GM06990 (cell line): ENCODE measurements at regions not wholly inside any gene's neighbourhood (a gene's known extent, or its start where the extent isn't known, plus 50 kb on each side); places are given as distances from the start of the nearest gene placed in this dataset.

Experiments used
- DNase-seq: peaks from one replicate; pipeline ENCODE4 v3.0.0-alpha.2; 2011; ENCODE audit not compliant: insufficient read length; ENCODE audit errors: extremely low read depth
- H3K27me3 ChIP-seq: replicated peaks from 2 replicates; pipeline ENCODE4 v1.6.0; 2011; ENCODE audit warnings: low read length; ENCODE audit not compliant: control insufficient read depth, insufficient read depth
- H3K36me3 ChIP-seq: 2 replicates; pipeline ENCODE4 v1.5.1; 2011; ENCODE audit warnings: low read length; ENCODE audit not compliant: control insufficient read depth, insufficient read depth
- H3K4me3 ChIP-seq: replicated peaks from 2 replicates; pipeline ENCODE4 v1.5.1; 2011; ENCODE audit warnings: low read depth, mild to moderate bottlenecking, control low read depth, low read length
- TF ChIP-seq, protein P1 (sequence below): IDR thresholded peaks from 2 replicates; pipeline ENCODE4 v1.5.1; 2011; ENCODE audit warnings: low read length, control low read depth, mild to moderate bottlenecking, inconsistent platforms; ENCODE audit not compliant: insufficient read depth, poor library complexity, severe bottlenecking

GRCh38 chr3:106088899-106089298 is 220.1 kb upstream of the CBLB start:
- TF ChIP-seq, protein P1, sequence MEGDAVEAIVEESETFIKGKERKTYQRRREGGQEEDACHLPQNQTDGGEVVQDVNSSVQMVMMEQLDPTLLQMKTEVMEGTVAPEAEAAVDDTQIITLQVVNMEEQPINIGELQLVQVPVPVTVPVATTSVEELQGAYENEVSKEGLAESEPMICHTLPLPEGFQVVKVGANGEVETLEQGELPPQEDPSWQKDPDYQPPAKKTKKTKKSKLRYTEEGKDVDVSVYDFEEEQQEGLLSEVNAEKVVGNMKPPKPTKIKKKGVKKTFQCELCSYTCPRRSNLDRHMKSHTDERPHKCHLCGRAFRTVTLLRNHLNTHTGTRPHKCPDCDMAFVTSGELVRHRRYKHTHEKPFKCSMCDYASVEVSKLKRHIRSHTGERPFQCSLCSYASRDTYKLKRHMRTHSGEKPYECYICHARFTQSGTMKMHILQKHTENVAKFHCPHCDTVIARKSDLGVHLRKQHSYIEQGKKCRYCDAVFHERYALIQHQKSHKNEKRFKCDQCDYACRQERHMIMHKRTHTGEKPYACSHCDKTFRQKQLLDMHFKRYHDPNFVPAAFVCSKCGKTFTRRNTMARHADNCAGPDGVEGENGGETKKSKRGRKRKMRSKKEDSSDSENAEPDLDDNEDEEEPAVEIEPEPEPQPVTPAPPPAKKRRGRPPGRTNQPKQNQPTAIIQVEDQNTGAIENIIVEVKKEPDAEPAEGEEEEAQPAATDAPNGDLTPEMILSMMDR = no peak
- Histone ChIP-seq H3K36me3 (no peaks in the 10 kb centered on the region), H3K27me3 (no peaks in the 10 kb centered on the region), H3K4me3 (no peak overlapping the region)
- no peak for DNase-seq

- TF ChIP-seq, protein P1 = no peak
- H3K27me3 ChIP-seq = no peaks in the 10 kb centered on the region
These were observed 221.0 kb upstream of the CBLB start for GRCh38 chr3:106089806-106090205.

GRCh38 chr3:106092792-106093191 is 224.0 kb upstream of the CBLB start:
- no peaks in the 10 kb centered on the region for H3K36me3 ChIP-seq
- H3K4me3 ChIP-seq = no peak overlapping the region
- no peak for DNase-seq
- TF ChIP-seq, protein P1 = no peak
- no peaks in the 10 kb centered on the region for H3K27me3 ChIP-seq

More at GRCh38 chr3:106089806-106090205, 221.0 kb upstream of the CBLB start:
- H3K36me3 ChIP-seq = no peaks in the 10 kb centered on the region
- DNase-seq = no peak
- H3K4me3 ChIP-seq = no peak overlapping the region

GRCh38 chr3:106093616-106094015 is 224.8 kb upstream of the CBLB start:
- Histone ChIP-seq H3K27me3 (no peaks in the 10 kb centered on the region), H3K36me3 (no peaks in the 10 kb centered on the region), H3K4me3 (no peak overlapping the region)
- DNase-seq = no peak
- TF ChIP-seq, protein P1 = no peak

DNA sequence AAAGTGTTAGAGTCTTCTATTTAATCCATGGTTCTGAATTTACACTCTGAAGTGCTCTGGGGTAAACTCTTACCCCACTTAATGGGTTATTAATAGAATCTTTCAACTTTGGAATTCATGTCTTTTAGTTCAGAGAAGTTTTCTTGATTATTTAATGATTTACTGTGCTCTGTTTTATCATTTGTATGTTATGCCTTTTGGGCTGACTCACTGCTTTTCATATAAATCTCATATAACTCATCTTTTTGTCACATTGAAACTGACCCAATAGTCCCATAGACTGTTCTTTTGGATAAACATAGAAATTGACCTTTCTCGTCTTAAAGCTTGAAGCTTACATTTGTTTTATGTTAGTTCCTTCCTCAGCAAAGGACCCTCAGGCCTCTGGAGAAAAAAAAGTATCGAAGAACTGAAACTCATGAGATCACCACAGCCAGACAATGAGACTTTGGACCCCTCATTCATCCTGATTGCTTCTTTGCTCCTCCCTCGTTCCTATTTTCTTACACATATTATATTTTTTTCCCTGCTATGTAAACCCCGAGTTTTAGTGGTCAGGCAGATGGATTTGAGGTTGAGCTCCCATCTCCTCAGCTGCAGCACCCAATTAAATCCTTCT is 229.1 kb upstream of the CBLB start:
- H3K4me3 ChIP-seq = no peak overlapping the region
- TF ChIP-seq, protein P1 = no peak
- DNase-seq = no peak
- no peaks in the 10 kb centered on the region for H3K36me3 ChIP-seq
- H3K27me3 ChIP-seq = no peaks in the 10 kb centered on the region

DNA sequence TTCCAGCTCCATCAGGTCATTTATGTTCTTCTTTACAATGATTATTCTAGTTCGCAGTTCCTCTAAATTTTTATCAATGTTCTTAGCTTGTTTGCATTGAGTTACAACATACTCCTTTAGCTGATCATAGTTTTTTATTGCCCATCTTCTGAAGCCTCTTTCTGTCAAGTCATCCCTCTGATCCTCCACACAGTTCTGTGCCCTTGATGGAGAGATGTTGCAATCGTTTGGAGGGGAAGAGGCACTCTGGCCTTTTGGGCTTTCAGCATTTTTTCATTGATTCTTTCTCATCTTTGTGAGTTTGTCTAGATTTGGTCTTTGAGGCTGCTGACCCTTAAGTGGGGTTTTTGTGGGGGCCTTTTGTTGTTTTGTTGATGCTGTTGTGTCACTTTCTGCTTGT is 234.6 kb upstream of the CBLB start:
- Histone ChIP-seq H3K27me3 (no peaks in the 10 kb centered on the region), H3K36me3 (no peaks in the 10 kb centered on the region), H3K4me3 (no peak overlapping the region)
- TF ChIP-seq, protein P1 = no peak
- no peak for DNase-seq
